Lower lobe of right lung (tissue), 2 donors: ENCODE measurements at regions not wholly inside any gene's neighbourhood (a gene's known extent, or its start where the extent isn't known, plus 50 kb on each side); places are given as distances from the start of the nearest gene placed in this dataset.

Experiments
- ATAC-seq, 2 donors: fragments of 200-7000 bp; cut with Tn5 transposase; one replicate each; pipeline ENCODE4 v1.9.1; 2020 to 2022; ENCODE audit warnings: mild to moderate bottlenecking in 2 of 2, moderate library complexity in 2 of 2
- DNase-seq: peaks from one replicate; pipeline ENCODE4 v3.0.0-alpha.2; 2020
- H3K27ac ChIP-seq: fragments of 200-600 bp; one replicate; pipeline ENCODE4 v1.8.0; 2022
- H3K27me3 ChIP-seq: fragments of 200-600 bp; one replicate; pipeline ENCODE4 v1.8.0; 2022; ENCODE audit warnings: low read depth
- H3K36me3 ChIP-seq: fragments of 200-600 bp; one replicate; pipeline ENCODE4 v1.8.0; 2022; ENCODE audit warnings: mild to moderate bottlenecking
- H3K4me1 ChIP-seq: fragments of 200-600 bp; one replicate; pipeline ENCODE4 v1.8.0; 2022
- H3K4me3 ChIP-seq: fragments of 200-600 bp; one replicate; pipeline ENCODE4 v1.8.0; 2022; ENCODE audit warnings: mild to moderate bottlenecking
- H3K9me3 ChIP-seq: fragments of 200-600 bp; one replicate; pipeline ENCODE4 v1.8.0; 2022
- CTCF ChIP-seq: fragments of 200-600 bp; IDR thresholded peaks from one replicate; pipeline ENCODE4 v1.8.0; 2022; ENCODE audit warnings: antibody characterized with exemption, mild to moderate bottlenecking
- intact Hi-C: fragments of 100-400 bp; cut with DNase I; formaldehyde crosslinking; loops from one replicate; pipeline ENCODE4 v1.11.0; 2022
- donor health status: DM: no; HTN: yes; CAD: no; lungs with severe emphysema.

- H3K27me3 ChIP-seq, result no peaks in the 10 kb centered on the region
- H3K36me3 ChIP-seq, result no peaks in the 10 kb centered on the region
- ATAC-seq (no peak), DNase-seq (no peak)
- intact Hi-C loops, result no loop called here
- no peak overlapping the region for H3K4me3 ChIP-seq
- no peaks in the 10 kb centered on the region for H3K9me3 ChIP-seq
- no peak overlapping the region for H3K27ac ChIP-seq
- H3K4me1 ChIP-seq, result no peaks in the 10 kb centered on the region
- no peak for TF ChIP-seq CTCF
Observed at GRCh38 chr6:164025180-164025579, 610.7 kb downstream of the QKI start.

GRCh38 chr6:164023535-164023934 is 609.0 kb downstream of the QKI start:
- ATAC-seq (no peak), DNase-seq (no peak)
- Histone ChIP-seq H3K9me3 (no peaks in the 10 kb centered on the region), H3K4me3 (no peak overlapping the region), H3K36me3 (no peaks in the 10 kb centered on the region), H3K27ac (no peak overlapping the region), H3K4me1 (no peaks in the 10 kb centered on the region), H3K27me3 (no peaks in the 10 kb centered on the region)
- no peak for TF ChIP-seq CTCF
- intact Hi-C loops, result no loop called here

DNA sequence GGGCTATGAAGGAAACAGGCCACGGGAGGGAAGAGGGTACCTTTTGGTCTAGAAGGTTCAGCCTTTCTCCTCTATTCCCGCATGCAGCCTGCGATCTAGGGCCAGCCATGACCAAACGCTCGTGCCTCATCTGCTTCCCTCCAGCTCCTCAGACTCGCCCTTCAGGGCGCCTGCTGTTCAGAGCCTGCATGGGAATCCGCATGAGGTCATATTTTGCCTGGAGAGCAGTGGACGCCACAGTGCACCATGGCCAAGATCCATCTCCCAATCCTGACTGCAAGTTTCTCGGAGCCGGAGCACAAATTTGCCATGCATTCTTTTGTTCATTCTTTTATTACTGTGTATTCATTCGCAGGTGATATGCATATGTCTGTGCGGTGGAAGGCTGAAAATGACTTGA is 608.1 kb downstream of the QKI start:
- ATAC-seq, result no peak
- Histone ChIP-seq H3K36me3 (no peaks in the 10 kb centered on the region), H3K27me3 (no peaks in the 10 kb centered on the region), H3K4me1 (no peaks in the 10 kb centered on the region), H3K9me3 (no peaks in the 10 kb centered on the region), H3K27ac (no peak overlapping the region), H3K4me3 (no peak overlapping the region)
- DNase-seq, result no peak
- TF ChIP-seq CTCF, result no peak
- intact Hi-C loops, result no loop called here

DNA sequence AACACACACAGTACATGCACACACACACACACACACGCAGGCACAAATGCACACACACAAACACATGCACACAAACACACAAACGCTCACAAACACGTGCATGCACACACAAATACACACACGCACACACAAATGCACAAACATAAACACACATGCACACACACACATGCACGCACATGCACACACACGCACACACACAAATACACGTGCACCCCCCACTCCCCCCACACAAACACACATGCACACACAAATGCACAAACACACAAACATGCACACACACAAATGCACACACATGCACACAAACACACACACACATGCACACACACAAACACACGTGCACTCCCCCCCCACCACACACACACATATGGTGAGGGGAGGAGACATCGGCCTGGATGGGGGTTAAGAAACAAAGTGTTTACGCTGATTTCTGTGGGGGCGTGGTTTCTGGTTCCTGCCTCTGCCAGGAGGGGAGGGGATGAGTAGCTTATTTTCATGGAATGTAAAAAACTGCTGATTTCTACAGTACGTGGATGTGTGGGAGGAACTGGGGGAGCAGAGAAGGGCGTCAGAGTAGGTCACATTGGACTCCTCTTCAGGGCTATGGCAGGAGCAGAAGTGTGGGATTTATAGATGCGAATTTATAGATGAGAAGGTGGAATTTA is 607.2 kb downstream of the QKI start:
- ATAC-seq, result no peak
- intact Hi-C loops, result no loop called here
- H3K4me1 ChIP-seq, result no peaks in the 10 kb centered on the region
- H3K36me3 ChIP-seq, result no peaks in the 10 kb centered on the region
- no peak overlapping the region for H3K27ac ChIP-seq
- DNase-seq, result no peak
- H3K9me3 ChIP-seq, result no peaks in the 10 kb centered on the region
- no peak overlapping the region for H3K4me3 ChIP-seq
- H3K27me3 ChIP-seq, result no peaks in the 10 kb centered on the region
- no peak for TF ChIP-seq CTCF

GRCh38 chr6:164020142-164020541 is 605.6 kb downstream of the QKI start:
- intact Hi-C loops, result no loop called here

More at GRCh38 chr6:164020142-164020541, 605.6 kb downstream of the QKI start:
- no peaks in the 10 kb centered on the region for H3K4me1 ChIP-seq
- no peaks in the 10 kb centered on the region for H3K36me3 ChIP-seq
- no peak for ATAC-seq
- no peaks in the 10 kb centered on the region for H3K9me3 ChIP-seq
- DNase-seq, result no peak
- no peaks in the 10 kb centered on the region for H3K27me3 ChIP-seq
- no peak overlapping the region for H3K4me3 ChIP-seq
- no peak overlapping the region for H3K27ac ChIP-seq
- no peak for TF ChIP-seq CTCF
